ENCODE measurements at regions not wholly inside any gene's neighbourhood (a gene's known extent, or its start where the extent isn't known, plus 50 kb on each side); places are given as distances from the start of the nearest gene placed in this dataset.

DNA sequence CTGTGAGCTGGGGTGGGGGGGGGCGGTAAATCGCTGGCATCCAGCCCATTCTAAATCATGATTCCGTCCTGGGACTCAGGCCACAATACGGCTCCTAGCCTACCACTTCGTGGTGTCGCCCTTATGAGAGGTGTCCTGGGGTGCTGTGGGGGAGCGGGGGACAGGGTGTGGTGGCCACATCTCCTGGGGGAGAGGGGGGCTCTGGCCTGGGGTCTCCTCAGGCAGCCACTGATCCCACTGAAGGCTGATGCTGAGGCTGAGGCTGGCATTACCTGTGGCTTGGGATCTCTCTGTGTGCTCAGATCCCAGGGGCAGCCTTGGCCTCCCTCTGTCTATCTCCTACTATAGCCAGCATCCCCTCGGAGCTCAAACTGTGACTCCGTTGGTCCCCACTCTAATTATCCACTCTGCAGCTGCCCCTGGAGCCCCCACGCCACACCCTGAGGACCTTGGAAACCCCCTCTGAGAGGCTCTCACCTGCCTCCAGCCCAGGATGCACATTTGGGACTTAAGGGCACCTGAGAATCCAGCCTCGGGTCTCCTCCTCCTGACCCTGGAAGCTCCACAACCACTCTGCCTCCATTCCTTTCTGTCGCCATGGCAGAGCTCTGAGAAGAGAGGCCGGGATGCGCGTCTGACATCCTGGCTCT is 249.3 kb upstream of the TCERG1L start:
- Mint-ChIP-seq H3K4me3 (no peak overlapping the region), H3K9me3 (peaks cover under 1 to 10% (median 7%) of the 10 kb centered on the region in 7 donors), H3K36me3 (no peaks in the 10 kb centered on the region), H3K4me1 (no peaks in the 10 kb centered on the region), H3K27me3 (ENCODE audit: low read depth in 3 of 3) (peaks cover 2 to 4% (median 4%) of the 10 kb centered on the region in 3 donors), H3K27ac (no peak overlapping the region)
- 68% methylated on average over 8 of the region's 15 CpGs for WGBS (ENCODE audit: insufficient coverage)
- TF ChIP-seq, protein P1, sequence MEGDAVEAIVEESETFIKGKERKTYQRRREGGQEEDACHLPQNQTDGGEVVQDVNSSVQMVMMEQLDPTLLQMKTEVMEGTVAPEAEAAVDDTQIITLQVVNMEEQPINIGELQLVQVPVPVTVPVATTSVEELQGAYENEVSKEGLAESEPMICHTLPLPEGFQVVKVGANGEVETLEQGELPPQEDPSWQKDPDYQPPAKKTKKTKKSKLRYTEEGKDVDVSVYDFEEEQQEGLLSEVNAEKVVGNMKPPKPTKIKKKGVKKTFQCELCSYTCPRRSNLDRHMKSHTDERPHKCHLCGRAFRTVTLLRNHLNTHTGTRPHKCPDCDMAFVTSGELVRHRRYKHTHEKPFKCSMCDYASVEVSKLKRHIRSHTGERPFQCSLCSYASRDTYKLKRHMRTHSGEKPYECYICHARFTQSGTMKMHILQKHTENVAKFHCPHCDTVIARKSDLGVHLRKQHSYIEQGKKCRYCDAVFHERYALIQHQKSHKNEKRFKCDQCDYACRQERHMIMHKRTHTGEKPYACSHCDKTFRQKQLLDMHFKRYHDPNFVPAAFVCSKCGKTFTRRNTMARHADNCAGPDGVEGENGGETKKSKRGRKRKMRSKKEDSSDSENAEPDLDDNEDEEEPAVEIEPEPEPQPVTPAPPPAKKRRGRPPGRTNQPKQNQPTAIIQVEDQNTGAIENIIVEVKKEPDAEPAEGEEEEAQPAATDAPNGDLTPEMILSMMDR (IDR thresholded peaks at IDR 0.05), result no peak
- Histone ChIP-seq H3K36me3 (replicated peaks in 1 of 2; ENCODE audit: control insufficient read depth in 1 of 2, insufficient read depth in 2 of 2, low read length in 2 of 2) (no peaks in the 10 kb centered on the region), H3K79me2 (ENCODE audit: insufficient read depth, low read length) (no peaks in the 10 kb centered on the region), H2AFZ (ENCODE audit: insufficient read depth, low read depth, low read length, poor library complexity, severe bottlenecking) (no peak overlapping the region), H3K4me2 (replicated peaks; ENCODE audit: extremely low read depth, low read length, poor library complexity, severe bottlenecking) (no peak overlapping the region), H3K9ac (ENCODE audit: insufficient read depth, low read length, poor library complexity, severe bottlenecking) (no peak overlapping the region), H3K4me3 (replicated peaks in 1 of 3; ENCODE audit: low read depth in 2 of 3, low read length in 3 of 3) (no peak overlapping the region), H3K27me3 (ENCODE audit: control insufficient read depth in 2 of 2, insufficient read depth in 2 of 2, low read length in 2 of 2) (no peaks in the 10 kb centered on the region), H3K9me3 (replicated peaks in 1 of 2; ENCODE audit: control insufficient read depth in 1 of 2, insufficient read depth in 1 of 2, low read length in 2 of 2) (peaks cover 0 to 11% of the 10 kb centered on the region in 2 donors), H3K4me1 (ENCODE audit: control insufficient read depth in 1 of 2, insufficient read depth in 2 of 2, low read length in 2 of 2) (no peaks in the 10 kb centered on the region), H3K27ac (ENCODE audit: low read depth in 1 of 2, low read length in 2 of 2) (no peak overlapping the region), H4K20me1 (ENCODE audit: insufficient read depth, low read length) (no peaks in the 10 kb centered on the region)
- no peak for DNase-seq
- intact Hi-C loops (cut with micrococcal nuclease), result no loop called here

DNA sequence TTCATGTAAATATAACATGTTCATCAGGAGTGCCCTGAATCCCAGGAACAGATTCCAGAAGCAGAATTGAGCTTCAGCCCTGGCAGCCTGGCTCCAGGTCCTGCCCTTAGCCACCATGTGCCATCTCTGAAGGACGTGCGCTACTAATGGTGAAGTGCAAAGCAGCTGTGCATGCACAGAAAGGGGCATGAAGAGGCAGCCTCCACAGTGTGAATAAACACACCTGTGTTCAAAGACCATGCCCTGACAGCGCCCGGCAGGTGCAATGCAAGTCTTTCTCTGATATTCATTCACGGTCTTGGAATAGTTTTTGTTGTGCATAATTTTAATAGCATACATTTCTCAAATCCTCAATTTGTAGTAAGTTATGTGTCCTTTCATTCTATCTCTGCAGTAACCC is 250.4 kb upstream of the TCERG1L start:
- DNase-seq, result no peak
- no peak overlapping the region for H3K27ac Mint-ChIP-seq
- no peaks in the 10 kb centered on the region for H3K4me1 Mint-ChIP-seq
- no peak overlapping the region for H3K4me3 Mint-ChIP-seq
- no peaks in the 10 kb centered on the region for H4K20me1 ChIP-seq (ENCODE audit: insufficient read depth, low read length)
- no peak overlapping the region for H3K9ac ChIP-seq (ENCODE audit: insufficient read depth, low read length, poor library complexity, severe bottlenecking)
- intact Hi-C loops (cut with micrococcal nuclease), result no loop called here
- H3K4me1 ChIP-seq (ENCODE audit: control insufficient read depth in 1 of 2, insufficient read depth in 2 of 2, low read length in 2 of 2), result no peaks in the 10 kb centered on the region
- H3K9me3 Mint-ChIP-seq, result peaks cover 3 to 15% (median 9%) of the 10 kb centered on the region in 7 donors
- H2AFZ ChIP-seq (ENCODE audit: insufficient read depth, low read depth, low read length, poor library complexity, severe bottlenecking), result no peak overlapping the region
- H3K4me2 ChIP-seq (replicated peaks; ENCODE audit: extremely low read depth, low read length, poor library complexity, severe bottlenecking), result no peak overlapping the region
- WGBS (ENCODE audit: insufficient coverage), result 96% methylated on average over 2 of the region's 5 CpGs
- H3K27ac ChIP-seq (ENCODE audit: low read depth in 1 of 2, low read length in 2 of 2), result no peak overlapping the region
- no peaks in the 10 kb centered on the region for H3K36me3 Mint-ChIP-seq
- H3K27me3 ChIP-seq (ENCODE audit: control insufficient read depth in 2 of 2, insufficient read depth in 2 of 2, low read length in 2 of 2), result no peaks in the 10 kb centered on the region
- H3K79me2 ChIP-seq (ENCODE audit: insufficient read depth, low read length), result no peaks in the 10 kb centered on the region
- no peaks in the 10 kb centered on the region for H3K36me3 ChIP-seq (replicated peaks in 1 of 2; ENCODE audit: control insufficient read depth in 1 of 2, insufficient read depth in 2 of 2, low read length in 2 of 2)
- peaks cover 0 to 13% of the 10 kb centered on the region in 2 donors for H3K9me3 ChIP-seq (replicated peaks in 1 of 2; ENCODE audit: control insufficient read depth in 1 of 2, insufficient read depth in 1 of 2, low read length in 2 of 2)
- H3K27me3 Mint-ChIP-seq (ENCODE audit: low read depth in 3 of 3), result peaks cover 4% of the 10 kb centered on the region in 3 donors
- no peak overlapping the region for H3K4me3 ChIP-seq (replicated peaks in 1 of 3; ENCODE audit: low read depth in 2 of 3, low read length in 3 of 3)
- TF ChIP-seq, protein P1 (IDR thresholded peaks at IDR 0.05), result no peak

Measured in CD14-positive monocyte (primary cell).